HG03064 (cell line): ENCODE measurements at regions not wholly inside any gene's neighbourhood (a gene's known extent, or its start where the extent isn't known, plus 50 kb on each side); places are given as distances from the start of the nearest gene placed in this dataset.
"Not testable (repeated sequence)": the region's sequence is repeated elsewhere in the genome, so short reads cannot be mapped to it uniquely, and the experiment has no call there.

ENCODE experiments used
- ATAC-seq: cut with Tn5 transposase; IDR thresholded peaks from one replicate; pipeline ENCODE4 v1.9.1; 2021; ENCODE audit warnings: low read depth; ENCODE audit not compliant: unreplicated experiment

GRCh38 chr18:39200153-39200552 is 1634.6 kb upstream of the CELF4 start:
- no peak for ATAC-seq

DNA sequence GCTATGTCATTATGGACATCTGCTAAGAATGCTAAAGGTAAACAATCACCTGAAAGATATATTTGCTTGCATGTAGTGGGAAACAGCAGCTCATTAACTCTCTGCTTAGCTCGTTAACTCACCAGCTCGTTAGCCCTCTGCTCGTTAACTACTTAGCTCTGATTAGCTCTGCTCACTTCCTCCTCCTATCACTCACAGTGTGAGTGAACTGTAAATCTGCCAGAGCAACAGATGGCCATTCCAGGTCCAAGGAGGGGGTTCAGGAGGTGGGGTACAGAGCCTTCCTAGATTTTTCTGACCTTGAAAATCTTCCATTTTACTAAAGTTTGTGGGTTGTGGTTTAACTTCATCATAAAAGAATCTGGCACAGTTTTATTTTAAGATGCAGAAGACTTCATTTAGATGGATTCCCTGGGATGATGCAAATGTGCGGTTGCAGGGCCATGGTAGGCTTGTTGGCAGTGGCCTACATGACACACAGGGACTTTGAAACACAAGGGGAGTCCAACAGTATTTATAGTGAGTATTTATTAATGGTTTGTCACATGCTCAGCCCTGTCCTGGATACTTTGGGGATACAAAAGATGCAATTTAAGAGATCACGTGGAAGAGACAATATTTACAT is 1633.7 kb upstream of the CELF4 start:
- ATAC-seq, result no peak

DNA sequence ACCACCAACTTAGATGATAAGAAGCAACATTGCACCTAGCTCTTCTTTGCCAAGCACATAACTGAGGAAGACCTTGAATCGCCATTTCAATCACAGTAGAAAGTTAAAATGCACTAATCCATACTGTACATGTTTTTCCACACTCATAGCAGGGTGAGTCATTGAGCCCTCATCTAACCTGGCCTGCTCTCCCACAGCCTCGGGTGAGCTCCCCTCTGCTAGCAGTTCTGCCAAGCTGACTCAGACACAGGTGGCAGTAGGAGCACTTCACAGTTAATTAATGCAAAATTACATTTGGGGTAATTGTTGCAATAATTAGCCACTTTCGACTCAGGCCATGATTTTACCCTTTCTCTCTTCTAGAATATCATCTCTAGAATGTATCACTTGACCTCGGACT is 1632.8 kb upstream of the CELF4 start:
- ATAC-seq, result no peak

DNA sequence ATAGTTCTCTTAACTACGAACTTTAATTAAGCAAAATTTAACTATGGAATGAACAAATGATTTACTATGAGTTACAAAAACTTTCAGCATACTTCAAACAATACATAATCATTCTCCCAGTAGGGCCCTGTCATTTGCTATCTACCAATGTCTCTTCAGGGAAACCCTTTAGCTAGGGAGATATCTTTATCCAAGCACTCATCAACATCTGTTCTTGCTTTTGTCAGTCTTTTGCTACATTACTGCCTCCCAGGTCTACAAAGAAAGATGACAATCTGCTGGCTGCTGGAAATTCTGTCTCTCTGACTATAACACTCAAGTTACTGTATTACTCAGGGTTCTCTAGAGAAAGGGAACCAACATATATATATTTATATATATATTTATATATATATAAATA is 1626.3 kb upstream of the CELF4 start:
- no peak for ATAC-seq

GRCh38 chr18:39191058-39191457 is 1625.5 kb upstream of the CELF4 start:
- ATAC-seq, result no peak

- ATAC-seq, result no peak
These were observed 1624.9 kb upstream of the CELF4 start for GRCh38 chr18:39190508-39190907.

DNA sequence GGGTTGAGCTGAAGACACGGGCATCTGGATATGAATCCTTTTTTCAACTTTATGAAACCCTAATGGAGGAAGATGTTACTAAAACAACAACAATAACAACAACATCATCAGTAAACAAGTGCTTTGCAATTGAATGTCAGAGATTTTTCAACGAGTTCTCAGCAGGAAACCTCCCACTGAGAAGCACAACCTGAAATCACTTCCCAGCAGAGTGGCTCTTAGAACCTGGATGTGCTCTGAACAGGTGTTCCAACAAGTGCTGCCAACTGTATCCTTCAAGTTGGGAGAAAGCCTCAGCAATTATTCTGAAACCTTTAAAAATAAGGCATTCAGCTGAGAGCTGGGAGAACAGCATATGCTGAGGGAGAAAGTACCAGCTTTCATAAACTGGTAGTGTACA is 1622.7 kb upstream of the CELF4 start:
- ATAC-seq, result no peak

DNA sequence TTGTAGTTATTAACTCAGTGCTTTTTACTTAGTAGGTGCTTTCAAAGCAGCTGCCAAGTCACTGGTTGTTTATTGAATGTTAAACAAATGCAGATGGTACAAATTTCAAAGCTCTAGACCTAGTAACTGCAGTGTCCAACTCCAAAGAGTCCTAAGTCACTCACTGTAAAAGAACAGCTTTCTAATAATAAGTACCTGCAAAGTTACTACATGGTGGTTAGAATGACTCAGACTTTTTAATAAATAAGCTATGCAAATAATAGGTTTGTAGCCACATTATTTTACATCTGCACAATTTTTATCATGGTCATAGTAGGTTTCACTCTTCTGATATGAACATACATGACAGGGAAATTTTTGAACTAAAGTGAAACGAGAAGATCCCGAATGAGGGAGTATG is 1620.4 kb upstream of the CELF4 start:
- ATAC-seq, result no peak

GRCh38 chr18:39184176-39184575 is 1618.6 kb upstream of the CELF4 start:
- ATAC-seq, result no peak

DNA sequence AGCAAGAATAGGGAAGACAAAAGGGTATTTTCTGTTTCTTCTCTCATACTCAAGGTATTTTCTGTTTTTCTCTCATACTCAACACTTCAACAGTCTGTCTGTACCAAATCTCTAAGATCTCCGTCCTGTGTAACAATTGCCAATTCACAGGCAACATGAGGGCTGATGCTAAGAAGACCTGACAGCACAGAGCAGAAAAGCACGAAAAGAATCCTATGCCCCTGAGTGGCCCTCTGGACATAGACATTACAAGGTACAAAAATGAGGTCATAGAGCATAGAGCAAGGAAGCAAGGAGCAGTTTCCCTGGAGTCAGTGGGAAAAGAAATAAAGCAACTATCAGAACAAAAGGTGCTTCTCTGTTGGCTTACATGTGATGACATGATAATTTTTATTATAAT is 1612.6 kb upstream of the CELF4 start:
- no peak for ATAC-seq

GRCh38 chr18:39172695-39173421 is 1607.3 kb upstream of the CELF4 start:
- ATAC-seq, result no peak

DNA sequence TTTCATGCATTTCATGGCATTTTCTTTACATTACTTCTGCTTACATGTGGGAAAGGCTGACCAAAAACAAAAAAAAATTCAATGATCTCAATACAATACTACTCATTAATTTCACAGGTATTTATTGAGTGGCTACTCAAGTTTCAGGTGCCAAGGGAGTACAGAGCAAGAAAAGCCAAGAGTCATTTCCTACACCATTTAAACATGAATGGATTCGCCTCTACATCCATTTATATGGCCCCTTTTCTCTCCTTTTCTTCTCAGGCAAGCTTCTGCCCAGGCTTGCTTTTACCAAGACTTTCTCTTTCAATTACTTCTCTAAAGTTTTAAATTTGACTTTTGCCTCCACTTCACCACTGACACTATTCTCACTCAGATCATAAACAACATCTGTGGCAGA is 1603.1 kb upstream of the CELF4 start:
- ATAC-seq, result no peak

GRCh38 chr18:39167990-39168389 is 1602.4 kb upstream of the CELF4 start:
- no peak for ATAC-seq

- ATAC-seq, result no peak
These were observed 1601.2 kb upstream of the CELF4 start for GRCh38 chr18:39166776-39167175.

DNA sequence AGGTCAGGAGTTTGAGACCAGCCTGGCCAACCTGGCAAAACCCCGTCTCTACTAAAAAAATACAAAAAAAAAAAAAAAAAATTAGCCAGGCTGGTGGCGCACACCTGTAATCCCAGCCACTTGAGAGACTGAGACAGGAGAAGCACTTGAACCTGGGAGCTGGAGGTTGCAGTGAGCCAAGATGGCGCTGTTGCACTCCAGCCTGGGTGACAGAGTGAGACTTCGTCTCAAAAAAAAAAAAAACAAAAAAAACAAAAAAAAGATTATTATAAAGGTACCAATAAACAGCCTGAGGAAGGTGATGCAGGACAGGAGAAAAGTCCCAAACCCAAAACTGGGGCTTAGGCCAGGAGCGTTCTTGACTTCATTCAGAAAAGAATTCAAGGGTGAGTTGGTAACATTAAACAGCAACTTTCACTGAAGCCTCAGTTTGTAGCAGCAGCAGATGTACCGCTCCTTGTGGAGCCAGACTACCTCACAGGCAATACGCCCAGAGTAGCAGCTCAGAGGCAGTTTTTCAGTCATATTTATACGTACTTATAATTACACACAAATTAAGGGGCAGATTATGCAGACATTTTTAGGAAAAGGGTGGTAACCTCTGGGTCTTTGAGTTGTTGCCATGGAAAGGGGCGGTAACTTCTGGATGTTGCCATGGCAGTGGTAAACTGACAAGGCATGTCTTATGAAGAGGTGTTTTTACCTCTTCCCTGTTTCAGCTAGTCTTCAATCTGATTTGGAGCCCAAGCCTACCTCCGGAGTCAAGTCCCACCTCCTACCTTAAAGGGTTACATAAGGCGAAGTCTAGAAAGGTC is 1596.6 kb upstream of the CELF4 start:
- ATAC-seq, result no peak

- no peak for ATAC-seq
These were observed 1583.7 kb upstream of the CELF4 start for GRCh38 chr18:39149211-39149806.

GRCh38 chr18:39134255-39134654 is 1568.7 kb upstream of the CELF4 start:
- ATAC-seq, result no peak

GRCh38 chr18:39127538-39127937 is 1561.9 kb upstream of the CELF4 start:
- not testable (repeated sequence) for ATAC-seq

GRCh38 chr18:39113790-39114189 is 1548.2 kb upstream of the CELF4 start:
- no peak for ATAC-seq

GRCh38 chr18:39105104-39105503 is 1539.5 kb upstream of the CELF4 start:
- ATAC-seq, result no peak

- no peak for ATAC-seq
These were observed 1507.4 kb upstream of the CELF4 start for GRCh38 chr18:39072970-39073369.
